H9 (cell line): ENCODE measurements at regions not wholly inside any gene's neighbourhood (a gene's known extent, or its start where the extent isn't known, plus 50 kb on each side); places are given as distances from the start of the nearest gene placed in this dataset.

Experiments
- DNase-seq: peaks from one replicate; pipeline ENCODE4 v3.0.0-alpha.2; 2017
- H2AFZ ChIP-seq: one replicate; pipeline ENCODE4 v1.6.1; 2013; ENCODE audit warnings: mild to moderate bottlenecking, low read length, control low read depth, moderate library complexity
- H2AK5ac ChIP-seq: 2 replicates; pipeline ENCODE4 v1.6.1; 2013; ENCODE audit warnings: low read length, control low read depth, mixed read lengths; ENCODE audit not compliant: insufficient read length
- H2BK120ac ChIP-seq: one replicate; pipeline ENCODE4 v1.6.1; 2013; ENCODE audit warnings: low read depth, mild to moderate bottlenecking, low read length, control low read depth, inconsistent platforms; ENCODE audit not compliant: poor library complexity, severe bottlenecking
- H2BK12ac ChIP-seq: 2 replicates; pipeline ENCODE4 v1.6.1; 2013; ENCODE audit warnings: low read length, control low read depth, mixed read lengths, low read depth; ENCODE audit not compliant: insufficient read length
- H2BK15ac ChIP-seq: 2 replicates; pipeline ENCODE4 v1.6.1; 2013; ENCODE audit warnings: low read depth, low read length, control low read depth
- H2BK20ac ChIP-seq: one replicate; pipeline ENCODE4 v1.6.1; 2013; ENCODE audit warnings: low read depth, mild to moderate bottlenecking, low read length, control low read depth, inconsistent platforms; ENCODE audit not compliant: poor library complexity, severe bottlenecking
- H2BK5ac ChIP-seq: 2 replicates; pipeline ENCODE4 v1.6.1; 2013; ENCODE audit warnings: low read length, control low read depth, mixed read lengths; ENCODE audit not compliant: insufficient read length
- H3K14ac ChIP-seq: 2 replicates; pipeline ENCODE4 v1.6.1; 2013; ENCODE audit warnings: low read length, control low read depth; ENCODE audit not compliant: insufficient read depth
- H3K18ac ChIP-seq: 2 replicates; pipeline ENCODE4 v1.6.1; 2013; ENCODE audit warnings: low read depth, mild to moderate bottlenecking, mixed read lengths, low read length, control low read depth; ENCODE audit not compliant: insufficient read length
- H3K23ac ChIP-seq: 2 replicates; pipeline ENCODE4 v1.6.1; 2013; ENCODE audit warnings: low read length, control low read depth, mixed read lengths, low read depth; ENCODE audit not compliant: insufficient read length
- H3K23me2 ChIP-seq: 2 replicates; pipeline ENCODE4 v1.6.1; 2013; ENCODE audit warnings: low read depth, mild to moderate bottlenecking, mixed read lengths, low read length, control low read depth; ENCODE audit not compliant: insufficient read length, poor library complexity, severe bottlenecking
- H3K27ac ChIP-seq: 2 replicates; pipeline ENCODE4 v1.5.1; 2013; ENCODE audit warnings: low read length, control low read depth, mixed read lengths, low read depth; ENCODE audit not compliant: insufficient read length
- H3K27me3 ChIP-seq: 2 replicates; pipeline ENCODE4 v1.6.1; 2013; ENCODE audit warnings: low read length, control low read depth, inconsistent platforms; ENCODE audit not compliant: insufficient read depth
- H3K4ac ChIP-seq: 2 replicates; pipeline ENCODE4 v1.6.1; 2013; ENCODE audit warnings: low read depth, mild to moderate bottlenecking, control low read depth, inconsistent platforms, low read length, moderate library complexity
- H3K4me1 ChIP-seq: 2 replicates; pipeline ENCODE4 v1.6.1; 2013; ENCODE audit warnings: low read length, control low read depth, inconsistent platforms; ENCODE audit not compliant: insufficient read depth
- H3K4me2 ChIP-seq: 2 replicates; pipeline ENCODE4 v1.6.1; 2013; ENCODE audit warnings: low read length, control low read depth, mixed read lengths; ENCODE audit not compliant: insufficient read length, insufficient read depth
- H3K56ac ChIP-seq: 2 replicates; pipeline ENCODE4 v1.6.1; 2013; ENCODE audit warnings: low read depth, mild to moderate bottlenecking, mixed read lengths, low read length, control low read depth; ENCODE audit not compliant: insufficient read length
- H3K79me1 ChIP-seq: 2 replicates; pipeline ENCODE4 v1.6.1; 2013; ENCODE audit warnings: low read depth, mild to moderate bottlenecking, moderate library complexity, low read length, control low read depth, inconsistent platforms; ENCODE audit not compliant: insufficient read depth, poor library complexity, severe bottlenecking
- H3K79me2 ChIP-seq: 2 replicates; pipeline ENCODE4 v1.6.1; 2013; ENCODE audit warnings: low read length, control low read depth, inconsistent platforms; ENCODE audit not compliant: insufficient read depth
- H3K9ac ChIP-seq: 2 replicates; pipeline ENCODE4 v1.6.1; 2013; ENCODE audit warnings: low read length, control low read depth, mixed read lengths; ENCODE audit not compliant: insufficient read length; ENCODE audit errors: extremely low read depth
- H3K9me3 ChIP-seq: one replicate; pipeline ENCODE4 v1.6.1; 2013; ENCODE audit warnings: low read depth, low read length, inconsistent platforms; ENCODE audit not compliant: control insufficient read depth
- H3T11ph ChIP-seq: one replicate; pipeline ENCODE4 v1.6.1; 2013; ENCODE audit warnings: mild to moderate bottlenecking, low read length, control low read depth, inconsistent platforms
- H4K20me1 ChIP-seq: one replicate; pipeline ENCODE4 v1.6.1; 2013; ENCODE audit not compliant: control insufficient read depth, insufficient read length, insufficient read depth
- H4K5ac ChIP-seq: 2 replicates; pipeline ENCODE4 v1.6.1; 2013; ENCODE audit warnings: low read depth, mild to moderate bottlenecking, mixed read lengths, low read length, control low read depth; ENCODE audit not compliant: insufficient read length
- H4K8ac ChIP-seq: replicated peaks from 2 replicates; pipeline ENCODE4 v1.6.1; 2013; ENCODE audit warnings: low read length, control low read depth, mixed read lengths, low read depth; ENCODE audit not compliant: insufficient read length
- H4K91ac ChIP-seq: 2 replicates; pipeline ENCODE4 v1.6.1; 2013; ENCODE audit warnings: low read depth, mild to moderate bottlenecking, moderate library complexity, mixed read lengths, low read length, control low read depth; ENCODE audit not compliant: insufficient read length
- H3K27ac Mint-ChIP-seq, 3 experiments: 2 replicates in 2 of 3; 3 replicates in 1 of 3; pipeline ENCODE4 v1.8.0; 2020 to 2021; ENCODE audit warnings: mixed read lengths in 3 of 3, mild to moderate bottlenecking in 1 of 3, moderate library complexity in 1 of 3
- H3K27me3 Mint-ChIP-seq: 2 replicates; pipeline ENCODE4 v1.8.0; 2021; ENCODE audit warnings: low read depth, mild to moderate bottlenecking, moderate library complexity, mixed read lengths
- H3K36me3 Mint-ChIP-seq, 3 experiments: 2 replicates in 2 of 3; 3 replicates in 1 of 3; pipeline ENCODE4 v1.8.0; 2020 to 2021; ENCODE audit warnings: low read depth in 3 of 3, mixed read lengths in 3 of 3; ENCODE audit not compliant: insufficient read depth in 1 of 3
- H3K4me1 Mint-ChIP-seq, 2 experiments: 2 replicates each; pipeline ENCODE4 v1.8.0; 2020; ENCODE audit warnings: mixed read lengths in 2 of 2
- H3K4me3 Mint-ChIP-seq, 2 experiments: 2 replicates in 1 of 2; 3 replicates in 1 of 2; pipeline ENCODE4 v1.8.0; 2020 to 2021; ENCODE audit warnings: mild to moderate bottlenecking in 2 of 2, mixed read lengths in 2 of 2, moderate library complexity in 1 of 2
- H3K9me3 Mint-ChIP-seq, 2 experiments: 2 replicates in 1 of 2; 3 replicates in 1 of 2; pipeline ENCODE4 v1.8.0; 2020; ENCODE audit warnings: mild to moderate bottlenecking in 2 of 2, mixed read lengths in 2 of 2, moderate library complexity in 1 of 2
- CTCF ChIP-seq: fragments of 200-600 bp; sonication (generic); conservative IDR thresholded peaks from 3 replicates; pipeline ENCODE4 v1.8.0; 2021; ENCODE audit warnings: antibody characterized with exemption, mild to moderate bottlenecking
- WGBS: extraction: QIAGEN DNeasy Blood & Tissue Kit; methylation state at CpG from one replicate; pipeline ENCODE4 v1.1.7; 2013; ENCODE audit warnings: missing lambda C conversion rate, low lambda C conversion rate, mixed read lengths; ENCODE audit not compliant: insufficient read length; ENCODE audit errors: extremely low coverage; 5-methylcytosine and 5-hydroxymethylcytosine counted together

GRCh38 chr2:19171409-19171808 lies 187.0 kb downstream of the OSR1 start:
- no peaks in the 10 kb centered on the region for H3K79me2 ChIP-seq
- Mint-ChIP-seq H3K36me3 (peaks cover 7 to 15% (median 9%) of the 10 kb centered on the region in 3 experiments; a peak in 5 of 7 replicates), H3K4me1 (peaks cover 11 to 12% of the 10 kb centered on the region in 2 experiments), H3K4me3 (no peak overlapping the region), H3K9me3 (peaks cover 3 to 9% of the 10 kb centered on the region in 2 experiments; a peak in 4 of 5 replicates), H3K27ac (no peak overlapping the region), H3K27me3 (no peaks in the 10 kb centered on the region)
- no peak overlapping the region for H3K9ac ChIP-seq
- H3K27ac ChIP-seq: no peak overlapping the region
- H4K91ac ChIP-seq: no peak overlapping the region
- H2BK5ac ChIP-seq: no peak overlapping the region
- no peak overlapping the region for H2BK20ac ChIP-seq
- H3K4me2 ChIP-seq: no peak overlapping the region
- no peak overlapping the region for H2AFZ ChIP-seq
- H4K5ac ChIP-seq: no peak overlapping the region
- no peak for TF ChIP-seq CTCF
- H2BK120ac ChIP-seq: no peak overlapping the region
- no peaks in the 10 kb centered on the region for H4K20me1 ChIP-seq
- no peak overlapping the region for H3K56ac ChIP-seq
- no peaks in the 10 kb centered on the region for H3K4me1 ChIP-seq
- H3K4ac ChIP-seq: no peak overlapping the region
- no peak overlapping the region for H4K8ac ChIP-seq
- no peak overlapping the region for H3K14ac ChIP-seq
- H3K23ac ChIP-seq: no peak overlapping the region
- H3K27me3 ChIP-seq: no peaks in the 10 kb centered on the region
- no peak overlapping the region for H3K18ac ChIP-seq
- H3K9me3 ChIP-seq: no peaks in the 10 kb centered on the region
- no peak overlapping the region for H2AK5ac ChIP-seq
- no peaks in the 10 kb centered on the region for H3K23me2 ChIP-seq
- H3T11ph ChIP-seq: no peak overlapping the region
- WGBS: no CpG with 5 or more reads among the region's 1 CpG
- no peaks in the 10 kb centered on the region for H3K79me1 ChIP-seq
- H2BK15ac ChIP-seq: no peak overlapping the region
- H2BK12ac ChIP-seq: no peak overlapping the region
- DNase-seq: no peak
